Left ventricle myocardium superior (tissue), 1 donor: ENCODE measurements at regions not wholly inside any gene's neighbourhood (a gene's known extent, or its start where the extent isn't known, plus 50 kb on each side); places are given as distances from the start of the nearest gene placed in this dataset.
A peak's percentile ranks its signal among the peaks of the same experiment; 100 is the strongest.

Source experiments
- ATAC-seq: fragments of 200-7000 bp; cut with Tn5 transposase; one replicate; pipeline ENCODE4 v1.9.1; 2020; ENCODE audit warnings: mild to moderate bottlenecking, moderate library complexity
- DNase-seq: peaks from one replicate; pipeline ENCODE4 v3.0.0-alpha.2; 2020
- intact Hi-C: fragments of 100-400 bp; cut with micrococcal nuclease; formaldehyde crosslinking; loops from one replicate; pipeline ENCODE4 v1.11.0; 2022
- donor health status: DM: no; HTN: yes; CAD: no; lungs with severe emphysema.

GRCh38 chr3:177921153-177921552 is 615.1 kb upstream of the KCNMB2 start:
- DNase-seq: no peak
- no peak for ATAC-seq
- intact Hi-C loops: no loop called here

- ATAC-seq: no peak
- intact Hi-C loops: no loop called here
- DNase-seq: no peak
Measured at GRCh38 chr3:177924261-177924660, 612.0 kb upstream of the KCNMB2 start.

GRCh38 chr3:177928172-177928873 is 607.9 kb upstream of the KCNMB2 start:
- DNase-seq: no peak
- intact Hi-C loops: no loop called here
- ATAC-seq: peak; percentile 21

- DNase-seq: no peak
- intact Hi-C loops: no loop called here
- ATAC-seq: no peak
Measured at GRCh38 chr3:177929310-177929709, 606.9 kb upstream of the KCNMB2 start.

- DNase-seq: no peak
- intact Hi-C loops: no loop called here
- ATAC-seq: no peak
Measured at GRCh38 chr3:177930771-177931170, 605.5 kb upstream of the KCNMB2 start.

- no peak for ATAC-seq
- DNase-seq: no peak
- intact Hi-C loops: no loop called here
Measured at GRCh38 chr3:177931346-177931745, 604.9 kb upstream of the KCNMB2 start.

GRCh38 chr3:177932346-177932745 is 603.9 kb upstream of the KCNMB2 start:
- intact Hi-C loops: no loop called here
- ATAC-seq: no peak
- DNase-seq: no peak

GRCh38 chr3:177932750-177933660 is 603.2 kb upstream of the KCNMB2 start:
- no peak for ATAC-seq
- intact Hi-C loops: no loop called here
- no peak for DNase-seq

GRCh38 chr3:177934001-177934891 is 602.0 kb upstream of the KCNMB2 start:
- intact Hi-C loops: no loop called here
- DNase-seq: peak; percentile 33
- ATAC-seq: no peak

- DNase-seq (no peak), ATAC-seq (no peak)
- intact Hi-C loops: no loop called here
Measured at GRCh38 chr3:177935047-177935446, 601.2 kb upstream of the KCNMB2 start.

GRCh38 chr3:177936721-177937120 is 599.5 kb upstream of the KCNMB2 start:
- intact Hi-C loops: no loop called here
- ATAC-seq: no peak

GRCh38 chr3:177942911-177943310 is 593.3 kb upstream of the KCNMB2 start:
- DNase-seq (no peak), ATAC-seq (no peak)
- intact Hi-C loops: no loop called here

More at GRCh38 chr3:177936721-177937120, 599.5 kb upstream of the KCNMB2 start:
- DNase-seq: no peak

- intact Hi-C loops: no loop called here
- DNase-seq (no peak), ATAC-seq (no peak)
Measured at GRCh38 chr3:177944228-177944661, 592.0 kb upstream of the KCNMB2 start.

GRCh38 chr3:177946048-177946447 is 590.2 kb upstream of the KCNMB2 start:
- ATAC-seq (no peak), DNase-seq (no peak)

GRCh38 chr3:177946497-177946896 is 589.7 kb upstream of the KCNMB2 start:
- ATAC-seq (no peak), DNase-seq (no peak)
- intact Hi-C loops: no loop called here

More at GRCh38 chr3:177946048-177946447, 590.2 kb upstream of the KCNMB2 start:
- intact Hi-C loops: no loop called here

GRCh38 chr3:177946936-177947335 is 589.3 kb upstream of the KCNMB2 start:
- no peak for DNase-seq
- intact Hi-C loops: no loop called here
- no peak for ATAC-seq

- intact Hi-C loops: no loop called here
- ATAC-seq (no peak), DNase-seq (no peak)
Measured at GRCh38 chr3:177947901-177948300, 588.3 kb upstream of the KCNMB2 start.

- DNase-seq: no peak
- intact Hi-C loops: no loop called here
- ATAC-seq: no peak
Measured at GRCh38 chr3:177948716-177949425, 587.4 kb upstream of the KCNMB2 start.

- no peak for ATAC-seq
- intact Hi-C loops: no loop called here
- DNase-seq: no peak
Measured at GRCh38 chr3:177959188-177959587, 577.0 kb upstream of the KCNMB2 start.
